HFF-Myc (cell line): ENCODE measurements at regions not wholly inside any gene's neighbourhood (a gene's known extent, or its start where the extent isn't known, plus 50 kb on each side); places are given as distances from the start of the nearest gene placed in this dataset.

ENCODE experiments used
- DNase-seq: peaks from one replicate; pipeline ENCODE4 v3.0.0-alpha.2; 2011; ENCODE audit warnings: low read depth; ENCODE audit errors: extremely low read depth
- H3K4me3 ChIP-seq: replicated peaks from 2 replicates; pipeline ENCODE4 v1.5.1; 2011; ENCODE audit warnings: low read depth, mild to moderate bottlenecking, control low read depth, low read length
- TF ChIP-seq, protein P1 (sequence below): IDR thresholded peaks from 2 replicates; pipeline ENCODE4 v1.5.1; 2012; ENCODE audit warnings: mild to moderate bottlenecking, low read depth, low read length, control low read depth; ENCODE audit errors: missing control alignments

GRCh38 chr3:19093084-19093483, 55.2 kb upstream of the KCNH8 start:
- TF ChIP-seq, protein P1, sequence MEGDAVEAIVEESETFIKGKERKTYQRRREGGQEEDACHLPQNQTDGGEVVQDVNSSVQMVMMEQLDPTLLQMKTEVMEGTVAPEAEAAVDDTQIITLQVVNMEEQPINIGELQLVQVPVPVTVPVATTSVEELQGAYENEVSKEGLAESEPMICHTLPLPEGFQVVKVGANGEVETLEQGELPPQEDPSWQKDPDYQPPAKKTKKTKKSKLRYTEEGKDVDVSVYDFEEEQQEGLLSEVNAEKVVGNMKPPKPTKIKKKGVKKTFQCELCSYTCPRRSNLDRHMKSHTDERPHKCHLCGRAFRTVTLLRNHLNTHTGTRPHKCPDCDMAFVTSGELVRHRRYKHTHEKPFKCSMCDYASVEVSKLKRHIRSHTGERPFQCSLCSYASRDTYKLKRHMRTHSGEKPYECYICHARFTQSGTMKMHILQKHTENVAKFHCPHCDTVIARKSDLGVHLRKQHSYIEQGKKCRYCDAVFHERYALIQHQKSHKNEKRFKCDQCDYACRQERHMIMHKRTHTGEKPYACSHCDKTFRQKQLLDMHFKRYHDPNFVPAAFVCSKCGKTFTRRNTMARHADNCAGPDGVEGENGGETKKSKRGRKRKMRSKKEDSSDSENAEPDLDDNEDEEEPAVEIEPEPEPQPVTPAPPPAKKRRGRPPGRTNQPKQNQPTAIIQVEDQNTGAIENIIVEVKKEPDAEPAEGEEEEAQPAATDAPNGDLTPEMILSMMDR, result no peak
- no peak for DNase-seq
- no peak overlapping the region for H3K4me3 ChIP-seq

DNA sequence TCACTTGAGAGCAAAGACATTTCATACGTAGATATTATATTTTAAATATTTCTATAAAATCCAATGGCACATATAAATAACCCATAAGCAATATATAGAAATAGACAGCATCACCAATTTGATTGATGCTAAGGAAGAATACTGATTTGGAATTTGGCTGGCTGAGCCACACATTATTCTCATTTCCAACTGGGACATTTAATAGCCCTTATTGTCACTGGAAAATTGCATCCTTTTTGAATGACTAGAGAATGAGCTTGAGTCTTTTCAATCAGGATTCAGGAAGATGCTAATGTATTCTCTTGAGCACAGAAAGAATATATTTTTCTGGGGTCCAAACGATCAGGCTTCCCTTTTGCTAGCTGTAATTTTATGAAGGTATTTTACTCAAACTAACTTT, 70.9 kb upstream of the KCNH8 start:
- H3K4me3 ChIP-seq, result no peak overlapping the region
- TF ChIP-seq, protein P1, result no peak
- no peak for DNase-seq

- no peak for DNase-seq
These were observed 73.3 kb upstream of the KCNH8 start for GRCh38 chr3:19075037-19075436.

GRCh38 chr3:19074257-19074900, 73.9 kb upstream of the KCNH8 start:
- H3K4me3 ChIP-seq, result no peak overlapping the region
- TF ChIP-seq, protein P1, result no peak
- DNase-seq, result no peak

More at GRCh38 chr3:19075037-19075436, 73.3 kb upstream of the KCNH8 start:
- no peak overlapping the region for H3K4me3 ChIP-seq
- TF ChIP-seq, protein P1, result no peak

DNA sequence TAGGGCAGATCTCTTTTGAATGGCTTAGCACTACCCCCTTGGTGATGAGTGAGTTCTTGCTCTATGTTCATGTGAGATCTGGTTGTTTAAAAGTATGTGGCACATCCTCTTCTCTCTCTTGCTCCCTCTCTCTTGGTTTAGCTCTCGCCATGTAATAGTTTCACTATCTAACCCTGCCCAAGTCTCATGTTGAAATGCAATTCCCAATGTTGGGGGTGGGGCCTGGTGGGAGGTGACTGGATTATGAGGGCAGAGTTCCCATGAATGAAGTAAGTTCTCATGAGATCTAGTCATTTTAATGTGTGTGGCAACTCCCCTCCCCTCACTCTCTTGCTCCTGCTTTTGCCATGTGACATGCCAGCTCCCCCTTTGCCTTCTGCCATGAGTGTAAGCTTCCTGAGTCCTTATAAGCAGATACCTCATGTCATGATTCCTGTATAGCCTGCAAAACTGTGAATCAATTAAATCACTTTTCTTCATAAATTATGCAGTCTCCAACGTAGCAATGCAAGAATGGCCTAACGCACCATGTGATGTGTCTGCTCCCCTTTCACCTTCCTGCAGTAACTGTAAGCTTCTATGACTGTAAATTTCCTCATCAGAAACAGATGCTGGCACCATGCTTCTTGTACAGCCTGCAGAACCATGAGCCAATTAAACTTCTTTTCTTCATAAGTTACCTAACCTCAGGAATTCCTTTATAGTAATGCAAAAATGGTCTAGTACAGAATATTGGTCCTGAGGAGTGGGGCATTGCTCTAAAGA, 74.8 kb upstream of the KCNH8 start:
- TF ChIP-seq, protein P1, result no peak
- H3K4me3 ChIP-seq, result no peak overlapping the region
- DNase-seq, result no peak

GRCh38 chr3:19070325-19070724, 78.0 kb upstream of the KCNH8 start:
- TF ChIP-seq, protein P1, result no peak
- H3K4me3 ChIP-seq, result no peak overlapping the region
- no peak for DNase-seq
